Muscle of back (tissue), 3 donors: ENCODE measurements at regions not wholly inside any gene's neighbourhood (a gene's known extent, or its start where the extent isn't known, plus 50 kb on each side); places are given as distances from the start of the nearest gene placed in this dataset.
"Not testable (repeated sequence)": the region's sequence is repeated elsewhere in the genome, so short reads cannot be mapped to it uniquely, and the experiment has no call there.

Experiments
- DNase-seq, 3 donors: peaks; one replicate each; pipeline versions ENCODE4 v3.0.0 to v3.0.0-alpha.2; 2013

GRCh38 chr19:23470873-23471545 lies 75.7 kb upstream of the ZNF91 start:
- DNase-seq = peak in 1 of 3 donors; percentile 4

DNA sequence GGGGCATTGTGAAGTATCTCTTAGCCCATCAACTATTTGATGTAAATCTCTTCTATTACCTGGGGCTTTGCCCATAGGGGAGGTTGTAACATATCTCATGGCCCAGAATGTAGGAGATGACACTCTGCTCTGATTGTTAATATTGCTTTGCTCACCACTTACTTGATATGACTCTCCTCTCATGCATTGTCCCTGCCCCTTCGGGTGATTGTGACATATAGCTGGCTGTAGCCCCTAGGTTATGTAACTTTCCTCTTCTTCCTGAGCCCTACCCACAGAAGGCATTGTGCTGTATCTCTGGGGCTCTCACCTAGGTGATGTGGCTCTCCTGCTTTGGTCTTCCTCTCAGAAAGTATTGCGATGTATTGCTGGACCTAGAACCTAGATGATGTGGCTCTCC lies 69.1 kb upstream of the ZNF91 start:
- not testable (repeated sequence) for DNase-seq

GRCh38 chr19:23461120-23461519 lies 65.8 kb upstream of the ZNF91 start:
- no peak for DNase-seq

DNA sequence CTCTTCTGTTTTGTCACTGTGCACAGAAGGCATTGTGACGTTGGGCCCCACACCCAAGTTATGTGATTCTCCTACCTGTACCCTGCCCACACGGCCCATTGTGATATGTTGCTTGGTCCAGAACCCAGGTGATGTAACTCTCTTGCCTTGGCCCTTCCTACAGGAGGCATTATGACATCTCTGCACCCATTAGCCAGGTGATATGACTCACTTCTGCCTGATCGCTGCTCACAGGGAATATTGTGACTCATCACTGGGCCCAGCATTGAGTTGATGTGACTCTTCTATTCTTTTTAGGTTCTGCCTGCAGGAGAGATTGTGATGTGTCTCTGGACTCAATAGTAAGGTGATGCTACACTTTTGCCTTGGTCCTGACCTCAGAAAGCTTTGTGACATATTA lies 65.4 kb upstream of the ZNF91 start:
- no peak for DNase-seq
